ENCODE measurements at regions not wholly inside any gene's neighbourhood (a gene's known extent, or its start where the extent isn't known, plus 50 kb on each side); places are given as distances from the start of the nearest gene placed in this dataset.

GRCh38 chr13:105142556-105142955, 1392.9 kb downstream of the EFNB2 start:
- TF ChIP-seq, protein P1, sequence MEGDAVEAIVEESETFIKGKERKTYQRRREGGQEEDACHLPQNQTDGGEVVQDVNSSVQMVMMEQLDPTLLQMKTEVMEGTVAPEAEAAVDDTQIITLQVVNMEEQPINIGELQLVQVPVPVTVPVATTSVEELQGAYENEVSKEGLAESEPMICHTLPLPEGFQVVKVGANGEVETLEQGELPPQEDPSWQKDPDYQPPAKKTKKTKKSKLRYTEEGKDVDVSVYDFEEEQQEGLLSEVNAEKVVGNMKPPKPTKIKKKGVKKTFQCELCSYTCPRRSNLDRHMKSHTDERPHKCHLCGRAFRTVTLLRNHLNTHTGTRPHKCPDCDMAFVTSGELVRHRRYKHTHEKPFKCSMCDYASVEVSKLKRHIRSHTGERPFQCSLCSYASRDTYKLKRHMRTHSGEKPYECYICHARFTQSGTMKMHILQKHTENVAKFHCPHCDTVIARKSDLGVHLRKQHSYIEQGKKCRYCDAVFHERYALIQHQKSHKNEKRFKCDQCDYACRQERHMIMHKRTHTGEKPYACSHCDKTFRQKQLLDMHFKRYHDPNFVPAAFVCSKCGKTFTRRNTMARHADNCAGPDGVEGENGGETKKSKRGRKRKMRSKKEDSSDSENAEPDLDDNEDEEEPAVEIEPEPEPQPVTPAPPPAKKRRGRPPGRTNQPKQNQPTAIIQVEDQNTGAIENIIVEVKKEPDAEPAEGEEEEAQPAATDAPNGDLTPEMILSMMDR (conservative IDR thresholded peaks at IDR 0.05; ENCODE audit: low read depth, low read length) = no peak
- DNase-seq (ENCODE audit: low read depth) = no peak
- H3K4me3 ChIP-seq (ENCODE audit: low read depth, low read length) = no peak overlapping the region

DNA sequence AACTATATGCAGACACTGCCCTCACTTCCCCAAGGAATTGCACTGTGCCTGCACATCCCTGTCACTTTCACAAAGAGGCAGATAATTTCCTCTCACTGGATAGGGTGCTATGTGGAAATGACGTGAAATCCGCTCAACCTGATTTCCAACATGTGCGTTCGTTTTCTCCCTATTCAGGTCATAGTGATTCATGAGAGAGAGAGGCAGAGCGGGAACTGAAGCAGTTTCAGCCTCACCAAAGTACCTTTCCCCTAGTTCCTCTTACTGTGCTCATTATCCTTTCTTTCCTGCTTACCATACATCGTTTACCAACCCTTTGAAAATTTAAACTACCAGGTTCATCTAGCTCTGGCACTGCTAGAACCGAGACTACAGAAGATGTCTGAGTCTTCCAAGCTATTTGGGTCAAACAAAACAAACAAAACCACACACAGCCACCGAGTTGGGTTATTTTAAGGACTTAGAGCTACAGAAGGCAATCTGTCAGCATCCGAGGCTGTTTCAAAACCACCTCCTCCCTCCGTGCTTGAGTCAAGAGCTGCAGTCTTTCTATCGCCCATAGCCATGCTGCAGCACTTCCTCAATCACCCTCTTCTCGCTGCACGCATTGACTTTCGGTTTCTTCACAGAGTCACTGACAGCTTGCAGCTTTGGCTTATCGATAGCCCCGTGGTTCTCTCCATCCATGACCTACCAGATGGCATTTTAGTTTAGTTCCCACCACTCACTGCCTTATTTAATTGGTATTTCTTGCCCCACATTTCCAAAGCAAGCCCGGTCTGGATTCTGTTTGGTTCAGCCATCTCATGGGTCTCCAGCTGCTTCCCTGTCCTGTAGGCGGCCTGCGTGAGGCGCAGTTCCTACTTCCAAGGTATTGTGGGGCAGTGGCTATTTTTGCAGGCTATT, 1395.8 kb downstream of the EFNB2 start:
- H3K4me3 ChIP-seq (ENCODE audit: low read depth, low read length) = no peak overlapping the region
- TF ChIP-seq, protein P1 (conservative IDR thresholded peaks at IDR 0.05; ENCODE audit: low read depth, low read length) = no peak
- no peak for DNase-seq (ENCODE audit: low read depth)

DNA sequence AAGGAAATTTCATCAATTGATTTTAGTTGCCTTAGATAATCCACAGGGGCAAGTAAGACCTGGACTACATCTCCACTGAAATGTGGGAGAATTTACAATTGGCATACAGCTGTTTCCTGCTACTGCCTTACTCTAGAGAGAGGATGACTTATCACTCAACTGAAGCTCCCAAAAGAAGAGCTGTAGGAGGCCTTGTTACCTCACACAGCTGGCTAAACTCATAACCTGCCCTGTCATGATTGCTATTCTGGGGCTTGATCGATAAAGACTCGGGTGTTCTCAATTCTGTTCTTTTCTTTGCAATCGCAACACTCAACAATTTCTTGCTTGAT, 1396.4 kb downstream of the EFNB2 start:
- TF ChIP-seq, protein P1 (conservative IDR thresholded peaks at IDR 0.05; ENCODE audit: low read depth, low read length) = no peak
- DNase-seq (ENCODE audit: low read depth) = no peak
- H3K4me3 ChIP-seq (ENCODE audit: low read depth, low read length) = no peak overlapping the region

GRCh38 chr13:105135852-105136615, 1399.4 kb downstream of the EFNB2 start:
- TF ChIP-seq, protein P1 (conservative IDR thresholded peaks at IDR 0.05; ENCODE audit: low read depth, low read length) = no peak
- DNase-seq (ENCODE audit: low read depth) = no peak
- H3K4me3 ChIP-seq (ENCODE audit: low read depth, low read length) = no peak overlapping the region

DNA sequence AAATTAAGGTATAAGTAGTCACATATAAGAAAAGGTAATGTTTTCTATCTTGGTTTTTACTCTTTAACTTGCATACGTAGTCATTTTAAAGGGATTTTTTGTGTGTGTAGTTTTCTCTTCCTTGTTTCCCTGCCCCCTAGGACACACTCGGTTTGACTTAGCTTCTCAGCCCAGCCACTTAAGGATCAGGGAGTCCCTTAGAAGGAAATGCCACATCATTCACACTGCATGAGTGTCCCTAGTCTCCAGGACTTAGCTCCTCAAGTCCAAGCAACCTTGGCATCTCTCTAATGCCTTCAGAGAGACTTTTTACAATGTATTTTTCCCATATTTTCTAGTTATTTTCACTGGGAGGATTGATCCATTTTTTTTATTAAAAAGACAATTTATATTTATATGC, 1407.7 kb downstream of the EFNB2 start:
- TF ChIP-seq, protein P1 (conservative IDR thresholded peaks at IDR 0.05; ENCODE audit: low read depth, low read length) = no peak
- no peak for DNase-seq (ENCODE audit: low read depth)
- no peak overlapping the region for H3K4me3 ChIP-seq (ENCODE audit: low read depth, low read length)

DNA sequence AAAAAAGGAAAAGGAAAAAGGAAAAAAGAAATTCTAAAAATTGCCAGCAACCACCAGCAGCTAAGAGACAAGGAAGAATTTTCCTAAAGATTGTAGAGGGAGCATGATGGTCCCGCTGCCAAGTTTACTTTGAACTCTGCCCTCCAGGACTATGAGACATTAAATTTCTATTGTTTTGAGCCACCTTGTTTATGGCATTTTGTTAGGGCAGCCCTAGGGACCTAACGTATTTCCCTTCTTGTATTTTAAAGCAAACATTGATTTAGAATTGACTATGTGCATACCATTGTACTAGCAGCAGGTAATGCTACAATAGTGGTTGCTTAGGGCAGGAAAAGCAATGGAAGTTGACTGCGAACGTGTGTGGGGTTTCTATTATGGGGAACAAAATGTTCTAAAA, 1414.2 kb downstream of the EFNB2 start:
- DNase-seq (ENCODE audit: low read depth) = no peak
- TF ChIP-seq, protein P1 (conservative IDR thresholded peaks at IDR 0.05; ENCODE audit: low read depth, low read length) = no peak
- H3K4me3 ChIP-seq (ENCODE audit: low read depth, low read length) = no peak overlapping the region
